Panc1 (cell line): ENCODE measurements at regions not wholly inside any gene's neighbourhood (a gene's known extent, or its start where the extent isn't known, plus 50 kb on each side); places are given as distances from the start of the nearest gene placed in this dataset.

Experiments
- ATAC-seq: fragments of 200-7000 bp; cut with Tn5 transposase; 2 replicates; pipeline ENCODE4 v1.9.1; 2020; ENCODE audit warnings: mild to moderate bottlenecking, moderate library complexity
- BruUV-seq: library from RNA; stranded (reverse); fragments of 400-500 nt; replicated peaks from 2 replicates; lab custom pipeline; 2021; lab: Mats Ljungman, UMichigan
- CTCF ChIA-PET: fragments of 300-600 bp; sonication (Branson Sonifier 250); formaldehyde crosslinking; loops from one replicate; lab custom pipeline; 2022; ENCODE audit warnings: antibody characterized with exemption; lab: Charles Lee
- POLR2A ChIA-PET: fragments of 300-600 bp; sonication (Branson Sonifier 250); formaldehyde crosslinking; loops from one replicate; lab custom pipeline; 2022; ENCODE audit warnings: antibody characterized with exemption; lab: Charles Lee
- DNase-seq: peaks from one replicate; pipeline ENCODE4 v3.0.0-alpha.2; 2010; ENCODE audit warnings: low read depth, low spot score
- H3K27ac ChIP-seq: 2 replicates; pipeline ENCODE4 v1.5.1; 2011; ENCODE audit warnings: mild to moderate bottlenecking, low read length, inconsistent platforms
- H3K27me3 ChIP-seq: fragments of 200-500 bp; sonication (Bioruptor generic); 2 replicates; pipeline ENCODE4 v1.6.0; 2014; ENCODE audit warnings: low read length, inconsistent platforms; ENCODE audit not compliant: control insufficient read depth, insufficient read depth
- H3K36me3 ChIP-seq: fragments of 200-500 bp; sonication (Bioruptor generic); 2 replicates; pipeline ENCODE4 v1.5.1; 2014; ENCODE audit warnings: inconsistent platforms, mild to moderate bottlenecking, low read length, moderate library complexity; ENCODE audit not compliant: control insufficient read depth, insufficient read depth
- H3K4me1 ChIP-seq: 2 replicates; pipeline ENCODE4 v1.5.1; 2011; ENCODE audit warnings: inconsistent platforms, mild to moderate bottlenecking, low read length, moderate library complexity; ENCODE audit not compliant: control insufficient read depth, insufficient read depth
- H3K4me3 ChIP-seq, 2 experiments: 2 replicates each; pipeline ENCODE4 v1.5.1; 2011 to 2012; ENCODE audit warnings: low read depth in 2 of 2, low read length in 2 of 2, mild to moderate bottlenecking in 2 of 2, inconsistent platforms in 1 of 2, moderate library complexity in 1 of 2
- H3K9me3 ChIP-seq: fragments of 200-500 bp; sonication (Bioruptor generic); 2 replicates; pipeline ENCODE4 v1.5.1; 2014; ENCODE audit warnings: low read depth, mild to moderate bottlenecking, inconsistent platforms, low read length, moderate library complexity; ENCODE audit not compliant: control insufficient read depth, insufficient read depth
- POLR2AphosphoS5 ChIP-seq: IDR thresholded peaks from 2 replicates; pipeline ENCODE4 v1.6.1; 2012; ENCODE audit warnings: mild to moderate bottlenecking, low read depth, low read length, moderate library complexity
- REST ChIP-seq, 2 experiments: IDR thresholded peaks; 2 replicates each; pipeline ENCODE4 v1.6.1; 2011 to 2012; ENCODE audit warnings: low read depth in 2 of 2, control low read depth in 1 of 2, low read length in 1 of 2, mild to moderate bottlenecking in 1 of 2, moderate library complexity in 1 of 2; ENCODE audit not compliant: insufficient read depth in 1 of 2
- SIN3A ChIP-seq: IDR thresholded peaks from 2 replicates; pipeline ENCODE4 v1.6.1; 2012; ENCODE audit warnings: low read depth, mild to moderate bottlenecking, low read length, moderate library complexity, borderline replicate concordance; ENCODE audit not compliant: insufficient read depth
- TCF7L2 ChIP-seq: IDR thresholded peaks from 2 replicates; pipeline ENCODE4 v1.6.1; 2011; ENCODE audit warnings: mild to moderate bottlenecking, low read depth, low read length, inconsistent platforms
- in situ Hi-C: cut with HindIII; loops from 2 replicates; pipeline ENCODE4 v1.10.0; 2016; ENCODE audit warnings: low sequenced_read_pairs, low pct_unique_long_range_greater_than_20kb
- intact Hi-C: fragments of 100-400 bp; cut with micrococcal nuclease; formaldehyde crosslinking; loops from one replicate; pipeline ENCODE4 v1.10.0; 2022; ENCODE audit not compliant: unreplicated experiment
- TF ChIP-seq, protein P1 (sequence below): fragments of 450-650 bp; IDR thresholded peaks from 2 replicates; pipeline ENCODE4 v1.5.1; 2017; ENCODE audit warnings: mild to moderate bottlenecking

DNA sequence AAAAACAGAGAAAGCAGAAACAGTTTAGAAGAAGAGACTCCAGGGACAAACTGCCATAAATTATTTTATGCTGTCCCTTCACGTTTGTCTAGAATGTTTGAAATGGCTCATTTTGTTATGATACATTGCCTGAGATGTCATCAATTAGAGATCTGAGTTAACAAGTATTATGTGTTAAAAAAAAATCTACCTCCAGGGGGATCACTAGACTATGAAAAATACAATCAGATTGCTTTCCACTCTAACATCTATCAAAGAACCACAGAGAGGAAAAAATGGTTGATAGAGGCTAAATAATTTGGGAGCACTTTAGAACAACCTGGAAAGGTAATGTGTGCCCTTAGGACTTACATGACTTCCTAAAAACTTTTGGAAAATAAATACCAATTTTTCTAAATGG lies 103.8 kb upstream of the CCDC150 start:
- DNase-seq (no peak), ATAC-seq (no peak)
- Histone ChIP-seq H3K4me3 (no peak overlapping the region), H3K36me3 (no peaks in the 10 kb centered on the region), H3K27me3 (no peaks in the 10 kb centered on the region), H3K9me3 (no peaks in the 10 kb centered on the region), H3K4me1 (peaks cover 3% of the 10 kb centered on the region), H3K27ac (no peak overlapping the region)
- in situ Hi-C loops: no loop called here
- no peak for TF ChIP-seq POLR2AphosphoS5
- TF ChIP-seq, protein P1, sequence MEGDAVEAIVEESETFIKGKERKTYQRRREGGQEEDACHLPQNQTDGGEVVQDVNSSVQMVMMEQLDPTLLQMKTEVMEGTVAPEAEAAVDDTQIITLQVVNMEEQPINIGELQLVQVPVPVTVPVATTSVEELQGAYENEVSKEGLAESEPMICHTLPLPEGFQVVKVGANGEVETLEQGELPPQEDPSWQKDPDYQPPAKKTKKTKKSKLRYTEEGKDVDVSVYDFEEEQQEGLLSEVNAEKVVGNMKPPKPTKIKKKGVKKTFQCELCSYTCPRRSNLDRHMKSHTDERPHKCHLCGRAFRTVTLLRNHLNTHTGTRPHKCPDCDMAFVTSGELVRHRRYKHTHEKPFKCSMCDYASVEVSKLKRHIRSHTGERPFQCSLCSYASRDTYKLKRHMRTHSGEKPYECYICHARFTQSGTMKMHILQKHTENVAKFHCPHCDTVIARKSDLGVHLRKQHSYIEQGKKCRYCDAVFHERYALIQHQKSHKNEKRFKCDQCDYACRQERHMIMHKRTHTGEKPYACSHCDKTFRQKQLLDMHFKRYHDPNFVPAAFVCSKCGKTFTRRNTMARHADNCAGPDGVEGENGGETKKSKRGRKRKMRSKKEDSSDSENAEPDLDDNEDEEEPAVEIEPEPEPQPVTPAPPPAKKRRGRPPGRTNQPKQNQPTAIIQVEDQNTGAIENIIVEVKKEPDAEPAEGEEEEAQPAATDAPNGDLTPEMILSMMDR: peak; percentile 6; the same call in 1 of the 2 replicates
- intact Hi-C loops: no loop called here
- POLR2A ChIA-PET: no interaction called here
- CTCF ChIA-PET: no interaction called here
- BruUV-seq: no TSS peak

DNA sequence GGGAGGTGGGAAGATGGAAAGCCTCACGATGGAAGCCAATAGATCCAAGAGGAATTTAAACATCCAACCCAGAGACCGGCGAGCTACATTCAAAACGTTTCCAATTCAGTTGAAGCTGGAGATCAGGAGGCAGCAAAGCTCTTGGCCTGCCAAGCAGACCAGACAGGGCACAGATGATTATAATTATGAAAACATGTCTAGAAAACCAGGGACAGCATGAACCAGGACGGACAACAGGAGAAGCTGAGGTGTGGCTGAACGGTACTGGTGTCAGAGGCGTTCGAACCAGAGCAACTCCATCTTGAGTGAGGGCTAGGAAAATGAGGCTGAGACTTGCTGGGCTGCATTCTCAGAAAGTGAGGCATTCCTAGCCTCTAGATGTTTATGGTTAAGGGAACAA lies 102.2 kb upstream of the CCDC150 start:
- no peaks in the 10 kb centered on the region for H3K9me3 ChIP-seq
- no peaks in the 10 kb centered on the region for H3K27me3 ChIP-seq
- H3K4me3 ChIP-seq: no peak overlapping the region
- no peak overlapping the region for H3K27ac ChIP-seq
- no peaks in the 10 kb centered on the region; the same call in 1 of the 2 replicates for H3K4me1 ChIP-seq
- H3K36me3 ChIP-seq: no peaks in the 10 kb centered on the region
- intact Hi-C loops: no loop called here
- DNase-seq (no peak), ATAC-seq (no peak)
- TF ChIP-seq SIN3A: no peak
- TF ChIP-seq TCF7L2: no peak
- ChIA-PET CTCF (no interaction called here), POLR2A (no interaction called here)
- in situ Hi-C loops: no loop called here
- no TSS peak for BruUV-seq

DNA sequence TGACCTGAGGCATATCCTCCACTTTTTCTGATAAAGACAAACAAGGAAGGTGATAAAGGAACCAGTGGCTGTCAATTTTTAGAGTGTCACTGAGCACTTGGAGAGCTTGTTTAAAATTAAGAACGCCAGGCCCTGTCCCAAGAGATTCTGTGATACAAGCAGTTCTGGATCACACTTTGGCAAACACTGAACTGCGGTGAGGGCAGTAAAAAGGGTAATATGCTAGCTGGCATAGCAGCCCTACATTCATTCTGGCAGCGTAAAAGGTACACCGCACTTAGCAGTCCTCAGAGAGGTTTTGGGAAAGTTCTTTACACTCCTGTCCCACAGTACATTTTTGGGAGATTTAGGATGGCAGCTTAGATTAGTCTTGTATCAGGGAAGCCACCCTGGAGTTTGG lies 101.3 kb upstream of the CCDC150 start:
- Histone ChIP-seq H3K9me3 (no peaks in the 10 kb centered on the region), H3K36me3 (no peaks in the 10 kb centered on the region), H3K4me1 (no peaks in the 10 kb centered on the region; the same call in 1 of the 2 replicates), H3K27ac (no peak overlapping the region), H3K4me3 (no peak overlapping the region), H3K27me3 (no peaks in the 10 kb centered on the region)
- no TSS peak for BruUV-seq
- no peak; the same call in 1 of the 2 replicates for ATAC-seq
- TF ChIP-seq TCF7L2 (no peak), REST (IDR thresholded peaks at IDR 0.05; ENCODE audit: insufficient read depth in 1 of 2, low read depth in 2 of 2, low read length in 1 of 2) (no peak)
- TF ChIP-seq, protein P1: 0 out of 2 replicates have a peak, but pooled peaks have one; percentile 1
- ChIA-PET POLR2A (no interaction called here), CTCF (no interaction called here)
- in situ Hi-C loops (no loop called here), intact Hi-C loops (no loop called here)
- no peak for DNase-seq
